GM23338 (cell line): ENCODE measurements at regions not wholly inside any gene's neighbourhood (a gene's known extent, or its start where the extent isn't known, plus 50 kb on each side); places are given as distances from the start of the nearest gene placed in this dataset.

Source experiments
- CREB1 ChIP-seq: fragments of 250-450 bp; sonication (Bioruptor Pico); IDR thresholded peaks from 2 replicates; pipeline ENCODE4 v1.5.0; 2020; ENCODE audit warnings: low read depth, mild to moderate bottlenecking, moderate library complexity
- CTCF ChIP-seq, 2 experiments: fragments of 200-600 bp in 1 of 2; sonication (generic) in 1 of 2; conservative IDR thresholded peaks; 2 replicates each; pipeline versions ENCODE4 v1.5.1 to v1.6.1; 2016 to 2017; ENCODE audit warnings: antibody characterized with exemption in 2 of 2, low read depth in 2 of 2, mild to moderate bottlenecking in 2 of 2, moderate library complexity in 1 of 2
- JUNB ChIP-seq: IDR thresholded peaks from one replicate; pipeline ENCODE4 v1.6.1; 2016; ENCODE audit warnings: antibody characterized with exemption; ENCODE audit not compliant: unreplicated experiment
- NANOG ChIP-seq: IDR thresholded peaks from 2 replicates; pipeline ENCODE4 v1.6.1; 2016; ENCODE audit warnings: antibody characterized with exemption, borderline replicate concordance
- STAT1 ChIP-seq: IDR thresholded peaks from one replicate; pipeline ENCODE4 v1.6.1; 2016; ENCODE audit warnings: antibody characterized with exemption; ENCODE audit not compliant: unreplicated experiment

GRCh38 chr3:66851894-66852613 lies 146.1 kb upstream of the KBTBD8 start:
- TF ChIP-seq CTCF (conservative IDR thresholded peaks at IDR 0.05; ENCODE audit: low read depth in 2 of 2) (no peak), JUNB (no peak), NANOG (no peak), STAT1 (no peak), CREB1 (CRISPR knock-in tag) (no peak)
